Neural crest cell (in vitro differentiated cells): ENCODE measurements at regions not wholly inside any gene's neighbourhood (a gene's known extent, or its start where the extent isn't known, plus 50 kb on each side); places are given as distances from the start of the nearest gene placed in this dataset.

Experiments used
- DNase-seq: peaks from one replicate; pipeline ENCODE4 v3.0.0; 2021; ENCODE audit warnings: low read depth, mixed read lengths, low spot score
- H3K27ac Mint-ChIP-seq: one replicate; pipeline ENCODE4 v1.8.0; 2021; ENCODE audit warnings: mild to moderate bottlenecking, mixed read lengths; ENCODE audit not compliant: unreplicated experiment
- H3K27me3 Mint-ChIP-seq: 2 replicates; pipeline ENCODE4 v1.8.0; 2021; ENCODE audit warnings: low read depth, mild to moderate bottlenecking, mixed read lengths
- H3K36me3 Mint-ChIP-seq: 2 replicates; pipeline ENCODE4 v1.8.0; 2021; ENCODE audit warnings: low read depth, mild to moderate bottlenecking, mixed read lengths
- H3K4me1 Mint-ChIP-seq: 2 replicates; pipeline ENCODE4 v1.8.0; 2021; ENCODE audit warnings: mixed read lengths
- H3K4me3 Mint-ChIP-seq: one replicate; pipeline ENCODE4 v1.8.0; 2021; ENCODE audit warnings: mild to moderate bottlenecking, mixed read lengths
- H3K9me3 Mint-ChIP-seq: 2 replicates; pipeline ENCODE4 v1.8.0; 2021; ENCODE audit warnings: mixed read lengths
- CTCF ChIP-seq: fragments of 200-600 bp; sonication (generic); conservative IDR thresholded peaks from 2 replicates; pipeline ENCODE4 v1.5.0; 2021; ENCODE audit warnings: antibody characterized with exemption, mild to moderate bottlenecking

- H3K4me3 Mint-ChIP-seq: no peak overlapping the region
- H3K27me3 Mint-ChIP-seq: no peaks in the 10 kb centered on the region
- DNase-seq: no peak
- peaks cover 10% of the 10 kb centered on the region for H3K36me3 Mint-ChIP-seq
- TF ChIP-seq CTCF: no peak
- H3K9me3 Mint-ChIP-seq: peaks cover 18% of the 10 kb centered on the region
- H3K4me1 Mint-ChIP-seq: no peaks in the 10 kb centered on the region
- H3K27ac Mint-ChIP-seq: no peak overlapping the region
These were observed 2287.7 kb downstream of the TP53TG3F start for GRCh38 chr16:35746963-35747657.

GRCh38 chr16:35747658-35748455 lies 2288.4 kb downstream of the TP53TG3F start:
- H3K27ac Mint-ChIP-seq: no peak overlapping the region
- H3K9me3 Mint-ChIP-seq: peaks cover 11% of the 10 kb centered on the region
- H3K36me3 Mint-ChIP-seq: peaks cover 10% of the 10 kb centered on the region
- no peak for TF ChIP-seq CTCF
- no peak overlapping the region for H3K4me3 Mint-ChIP-seq
- H3K27me3 Mint-ChIP-seq: no peaks in the 10 kb centered on the region
- no peak for DNase-seq
- H3K4me1 Mint-ChIP-seq: no peaks in the 10 kb centered on the region

GRCh38 chr16:35748621-35749252 lies 2289.3 kb downstream of the TP53TG3F start:
- no peaks in the 10 kb centered on the region for H3K27me3 Mint-ChIP-seq
- H3K4me3 Mint-ChIP-seq: no peak overlapping the region
- TF ChIP-seq CTCF: no peak
- peaks cover 8% of the 10 kb centered on the region for H3K36me3 Mint-ChIP-seq
- DNase-seq: no peak
- H3K27ac Mint-ChIP-seq: no peak overlapping the region
- H3K9me3 Mint-ChIP-seq: peaks cover 9% of the 10 kb centered on the region
- H3K4me1 Mint-ChIP-seq: no peaks in the 10 kb centered on the region

- Mint-ChIP-seq H3K4me3 (no peak overlapping the region), H3K9me3 (peaks cover 7% of the 10 kb centered on the region), H3K4me1 (no peaks in the 10 kb centered on the region), H3K27me3 (no peaks in the 10 kb centered on the region), H3K27ac (no peak overlapping the region), H3K36me3 (peaks cover 1% of the 10 kb centered on the region)
- TF ChIP-seq CTCF: no peak
- DNase-seq: no peak
These were observed 2290.1 kb downstream of the TP53TG3F start for GRCh38 chr16:35749253-35750141.

- no peak for DNase-seq
- Mint-ChIP-seq H3K4me1 (no peaks in the 10 kb centered on the region), H3K27me3 (no peaks in the 10 kb centered on the region), H3K9me3 (peaks cover 3% of the 10 kb centered on the region), H3K36me3 (peaks cover 1% of the 10 kb centered on the region), H3K27ac (no peak overlapping the region), H3K4me3 (no peak overlapping the region)
- no peak for TF ChIP-seq CTCF
These were observed 2290.8 kb downstream of the TP53TG3F start for GRCh38 chr16:35750157-35750689.
